Vagina (tissue), 2 donors: ENCODE measurements at regions not wholly inside any gene's neighbourhood (a gene's known extent, or its start where the extent isn't known, plus 50 kb on each side); places are given as distances from the start of the nearest gene placed in this dataset.
"Not testable (repeated sequence)": the region's sequence is repeated elsewhere in the genome, so short reads cannot be mapped to it uniquely, and the experiment has no call there.

Experiments
- POLR2A ChIP-seq, 2 donors: fragments of 450-650 bp; IDR thresholded peaks; one replicate each; pipeline ENCODE4 v1.6.1; 2017; ENCODE audit warnings: antibody characterized with exemption in 2 of 2, mild to moderate bottlenecking in 2 of 2, moderate library complexity in 2 of 2
- TF ChIP-seq, protein P1 (sequence below), 3 experiments: fragments of 450-650 bp in 2 of 3; fragments of 200-600 bp in 1 of 3; sonication (generic) in 1 of 3; IDR thresholded peaks; one replicate each; pipeline ENCODE4 v1.5.1; 2017 to 2019; ENCODE audit warnings: antibody characterized with exemption in 3 of 3, mild to moderate bottlenecking in 2 of 3, moderate library complexity in 2 of 3

DNA sequence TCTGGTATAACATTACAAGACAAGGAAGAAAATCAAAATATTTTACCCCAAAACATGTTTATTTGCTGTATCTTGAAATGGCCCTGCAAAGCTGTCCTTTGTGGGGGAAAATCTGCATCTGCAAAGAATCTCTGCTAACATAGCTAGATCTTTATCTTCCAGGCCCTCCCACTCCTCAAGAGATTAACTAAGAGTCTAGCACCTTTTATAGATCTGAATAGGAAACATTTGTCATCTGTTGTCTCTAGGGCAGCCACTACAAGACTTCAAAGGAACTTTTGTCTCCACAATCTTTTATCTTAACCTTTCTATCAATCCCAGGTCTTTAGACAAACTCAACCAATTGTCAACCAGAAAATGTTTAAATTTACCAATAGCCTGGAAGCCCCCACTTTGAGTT, 427.6 kb upstream of the ID2 start:
- TF ChIP-seq, protein P1, sequence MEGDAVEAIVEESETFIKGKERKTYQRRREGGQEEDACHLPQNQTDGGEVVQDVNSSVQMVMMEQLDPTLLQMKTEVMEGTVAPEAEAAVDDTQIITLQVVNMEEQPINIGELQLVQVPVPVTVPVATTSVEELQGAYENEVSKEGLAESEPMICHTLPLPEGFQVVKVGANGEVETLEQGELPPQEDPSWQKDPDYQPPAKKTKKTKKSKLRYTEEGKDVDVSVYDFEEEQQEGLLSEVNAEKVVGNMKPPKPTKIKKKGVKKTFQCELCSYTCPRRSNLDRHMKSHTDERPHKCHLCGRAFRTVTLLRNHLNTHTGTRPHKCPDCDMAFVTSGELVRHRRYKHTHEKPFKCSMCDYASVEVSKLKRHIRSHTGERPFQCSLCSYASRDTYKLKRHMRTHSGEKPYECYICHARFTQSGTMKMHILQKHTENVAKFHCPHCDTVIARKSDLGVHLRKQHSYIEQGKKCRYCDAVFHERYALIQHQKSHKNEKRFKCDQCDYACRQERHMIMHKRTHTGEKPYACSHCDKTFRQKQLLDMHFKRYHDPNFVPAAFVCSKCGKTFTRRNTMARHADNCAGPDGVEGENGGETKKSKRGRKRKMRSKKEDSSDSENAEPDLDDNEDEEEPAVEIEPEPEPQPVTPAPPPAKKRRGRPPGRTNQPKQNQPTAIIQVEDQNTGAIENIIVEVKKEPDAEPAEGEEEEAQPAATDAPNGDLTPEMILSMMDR (IDR thresholded peaks at IDR 0.05): not testable (repeated sequence)
- TF ChIP-seq POLR2A (IDR thresholded peaks at IDR 0.05): not testable (repeated sequence)
